Suprapubic skin (tissue), 4 donors: ENCODE measurements at regions not wholly inside any gene's neighbourhood (a gene's known extent, or its start where the extent isn't known, plus 50 kb on each side); places are given as distances from the start of the nearest gene placed in this dataset.
"Not testable (repeated sequence)": the region's sequence is repeated elsewhere in the genome, so short reads cannot be mapped to it uniquely, and the experiment has no call there.

Experiments used
- DNase-seq, 2 donors: peaks; one replicate each; pipeline ENCODE4 v3.0.0-alpha.2; 2019; ENCODE audit warnings: low spot score in 2 of 2
- H3K27ac ChIP-seq: fragments of 200-600 bp; sonication (generic); one replicate; pipeline ENCODE4 v1.5.1; 2019
- H3K27me3 ChIP-seq: fragments of 200-600 bp; sonication (generic); one replicate; pipeline ENCODE4 v1.5.1; 2019
- H3K36me3 ChIP-seq: fragments of 200-600 bp; sonication (generic); one replicate; pipeline ENCODE4 v1.5.1; 2019
- H3K4me1 ChIP-seq: fragments of 200-600 bp; sonication (generic); one replicate; pipeline ENCODE4 v1.5.1; 2019
- H3K4me3 ChIP-seq: fragments of 200-600 bp; sonication (generic); one replicate; pipeline ENCODE4 v1.5.1; 2019; ENCODE audit warnings: mild to moderate bottlenecking
- H3K9me3 ChIP-seq: fragments of 200-600 bp; sonication (generic); one replicate; pipeline ENCODE4 v1.5.1; 2019
- EP300 ChIP-seq: sonication (generic); formaldehyde crosslinking; IDR thresholded peaks from one replicate; pipeline ENCODE4 v1.6.1; 2017; ENCODE audit warnings: antibody characterized with exemption
- POLR2A ChIP-seq, 2 donors: fragments of 450-650 bp; IDR thresholded peaks; one replicate each; pipeline ENCODE4 v1.6.1; 2017; ENCODE audit warnings: antibody characterized with exemption in 2 of 2, mild to moderate bottlenecking in 2 of 2, moderate library complexity in 2 of 2
- POLR2AphosphoS5 ChIP-seq, 3 donors: sonication (generic); formaldehyde crosslinking; IDR thresholded peaks; one replicate each; pipeline ENCODE4 v1.6.1; 2017; ENCODE audit warnings: antibody characterized with exemption in 3 of 3
- WGBS: methylation state at CpG from one replicate; pipeline ENCODE4 v1.1.5; 2018; 5-methylcytosine and 5-hydroxymethylcytosine counted together
- TF ChIP-seq, protein P1 (sequence below), 2 donors: fragments of 200-600 bp in 1 of 2; fragments of 450-650 bp in 1 of 2; sonication (generic) in 1 of 2; IDR thresholded peaks; one replicate each; pipeline ENCODE4 v1.5.1; 2016 to 2019; ENCODE audit warnings: antibody characterized with exemption in 2 of 2, mild to moderate bottlenecking in 1 of 2, moderate library complexity in 1 of 2

DNA sequence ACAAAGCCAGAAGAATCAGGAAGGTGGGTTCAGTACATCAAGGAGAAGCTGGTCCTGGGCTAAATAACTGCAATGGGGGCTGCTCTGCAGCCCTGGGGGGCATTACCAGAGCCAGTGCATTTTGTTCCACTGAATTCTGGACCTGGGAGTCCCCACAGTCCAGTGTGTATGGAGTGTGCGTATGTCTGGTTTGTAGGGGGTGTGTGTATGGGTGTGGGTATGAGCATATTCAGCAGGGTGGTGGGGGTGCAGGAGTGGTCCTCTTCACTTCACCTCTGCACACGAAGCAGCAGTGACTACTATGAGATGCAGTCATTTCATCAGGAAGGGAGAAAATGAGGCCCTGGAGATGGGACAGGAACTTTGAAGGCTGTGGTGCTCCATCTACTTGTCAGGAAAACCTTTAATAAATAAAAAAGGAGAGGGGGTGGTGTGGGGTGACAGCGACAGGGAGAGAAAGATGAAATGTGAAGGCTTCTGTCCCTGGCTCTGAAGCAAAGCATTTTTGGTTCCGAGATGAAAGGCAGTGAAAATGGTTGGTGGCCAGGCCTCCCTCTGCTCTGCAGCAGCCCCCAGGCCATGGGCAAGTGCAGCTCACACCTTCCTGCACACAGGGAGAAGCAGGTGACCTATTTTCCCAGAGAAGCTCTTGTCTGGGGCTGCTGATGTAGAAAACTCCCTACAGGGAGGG is 121.5 kb upstream of the CACHD1 start:
- TF ChIP-seq, protein P1, sequence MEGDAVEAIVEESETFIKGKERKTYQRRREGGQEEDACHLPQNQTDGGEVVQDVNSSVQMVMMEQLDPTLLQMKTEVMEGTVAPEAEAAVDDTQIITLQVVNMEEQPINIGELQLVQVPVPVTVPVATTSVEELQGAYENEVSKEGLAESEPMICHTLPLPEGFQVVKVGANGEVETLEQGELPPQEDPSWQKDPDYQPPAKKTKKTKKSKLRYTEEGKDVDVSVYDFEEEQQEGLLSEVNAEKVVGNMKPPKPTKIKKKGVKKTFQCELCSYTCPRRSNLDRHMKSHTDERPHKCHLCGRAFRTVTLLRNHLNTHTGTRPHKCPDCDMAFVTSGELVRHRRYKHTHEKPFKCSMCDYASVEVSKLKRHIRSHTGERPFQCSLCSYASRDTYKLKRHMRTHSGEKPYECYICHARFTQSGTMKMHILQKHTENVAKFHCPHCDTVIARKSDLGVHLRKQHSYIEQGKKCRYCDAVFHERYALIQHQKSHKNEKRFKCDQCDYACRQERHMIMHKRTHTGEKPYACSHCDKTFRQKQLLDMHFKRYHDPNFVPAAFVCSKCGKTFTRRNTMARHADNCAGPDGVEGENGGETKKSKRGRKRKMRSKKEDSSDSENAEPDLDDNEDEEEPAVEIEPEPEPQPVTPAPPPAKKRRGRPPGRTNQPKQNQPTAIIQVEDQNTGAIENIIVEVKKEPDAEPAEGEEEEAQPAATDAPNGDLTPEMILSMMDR (IDR thresholded peaks at IDR 0.05): no peak
- no peak for TF ChIP-seq POLR2AphosphoS5 (IDR thresholded peaks at IDR 0.05)
- no peak for TF ChIP-seq POLR2A (IDR thresholded peaks at IDR 0.05)
- no peak for TF ChIP-seq EP300
- WGBS: 64% methylated on average over 4 of the region's 4 CpGs
- H3K27me3 ChIP-seq: no peaks in the 10 kb centered on the region
- no peaks in the 10 kb centered on the region for H3K9me3 ChIP-seq
- peaks cover 16% of the 10 kb centered on the region for H3K4me1 ChIP-seq
- no peak overlapping the region for H3K4me3 ChIP-seq
- H3K27ac ChIP-seq: no peak overlapping the region
- no peak for DNase-seq
- no peaks in the 10 kb centered on the region for H3K36me3 ChIP-seq

DNA sequence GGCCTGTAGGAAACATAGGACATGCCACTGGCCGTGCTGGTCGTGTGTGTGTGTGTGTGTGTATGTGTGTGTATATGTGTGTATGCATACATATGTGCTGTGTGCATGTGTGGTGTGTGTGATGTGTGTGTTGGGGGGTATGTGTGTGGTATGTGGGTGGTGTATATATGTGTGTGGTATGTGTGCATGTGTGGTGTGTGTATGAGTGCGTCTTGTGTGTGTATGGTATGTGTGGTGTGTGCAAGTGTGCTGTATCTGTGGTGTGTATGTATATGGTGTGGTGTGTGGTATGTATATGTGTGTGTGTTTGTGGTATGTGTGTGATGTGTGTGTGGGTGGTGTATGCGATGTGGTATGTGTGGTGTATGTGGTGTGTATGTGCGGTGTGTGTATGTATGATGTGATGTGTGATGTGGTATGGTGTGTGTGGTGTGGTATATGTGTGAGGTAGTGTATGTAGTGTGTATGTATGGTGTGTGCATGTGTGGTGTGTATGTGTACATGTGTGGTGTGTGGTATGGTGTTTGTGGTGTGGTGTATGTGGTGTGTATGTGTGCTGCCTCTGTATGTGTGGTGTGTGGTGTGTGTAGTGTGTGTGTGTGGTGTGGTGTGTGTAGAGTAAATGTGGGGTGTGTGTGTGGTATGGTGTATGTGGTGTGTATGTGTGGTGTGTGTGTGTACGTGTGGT is 120.8 kb upstream of the CACHD1 start:
- Histone ChIP-seq H3K27ac (no peak overlapping the region), H3K27me3 (no peaks in the 10 kb centered on the region), H3K36me3 (no peaks in the 10 kb centered on the region), H3K4me3 (no peak overlapping the region), H3K9me3 (no peaks in the 10 kb centered on the region), H3K4me1 (peaks cover 10% of the 10 kb centered on the region)
- DNase-seq: no peak
- TF ChIP-seq POLR2AphosphoS5 (IDR thresholded peaks at IDR 0.05): no peak
- TF ChIP-seq POLR2A (IDR thresholded peaks at IDR 0.05): no peak
- TF ChIP-seq EP300: no peak
- TF ChIP-seq, protein P1 (IDR thresholded peaks at IDR 0.05): no peak
- WGBS: 76% methylated on average over 6 of the region's 6 CpGs

DNA sequence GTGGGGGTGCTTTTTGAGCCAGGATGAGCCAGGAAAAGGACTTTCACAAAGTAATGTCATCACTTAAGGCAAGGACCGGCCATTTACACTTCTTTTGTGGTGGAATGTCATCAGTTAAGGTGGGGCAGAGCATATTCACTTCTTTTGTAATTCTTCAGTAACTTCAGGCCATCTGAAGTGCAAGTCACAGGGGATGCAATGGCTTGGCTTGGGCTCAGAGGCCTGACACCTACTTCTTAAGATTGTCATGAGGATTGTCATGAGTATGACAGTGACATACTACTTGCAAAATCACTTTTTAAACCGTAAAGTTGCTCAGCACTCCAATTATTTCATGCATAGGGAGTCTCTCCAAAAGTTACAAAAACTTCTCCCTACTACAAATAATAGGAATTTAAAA is 114.4 kb upstream of the CACHD1 start:
- not testable (repeated sequence) for H3K4me3 ChIP-seq, DNase-seq, H3K36me3 ChIP-seq, H3K9me3 ChIP-seq, H3K27me3 ChIP-seq, H3K27ac ChIP-seq, H3K4me1 ChIP-seq
- WGBS: 88% methylated on average over 2 of the region's 2 CpGs

DNA sequence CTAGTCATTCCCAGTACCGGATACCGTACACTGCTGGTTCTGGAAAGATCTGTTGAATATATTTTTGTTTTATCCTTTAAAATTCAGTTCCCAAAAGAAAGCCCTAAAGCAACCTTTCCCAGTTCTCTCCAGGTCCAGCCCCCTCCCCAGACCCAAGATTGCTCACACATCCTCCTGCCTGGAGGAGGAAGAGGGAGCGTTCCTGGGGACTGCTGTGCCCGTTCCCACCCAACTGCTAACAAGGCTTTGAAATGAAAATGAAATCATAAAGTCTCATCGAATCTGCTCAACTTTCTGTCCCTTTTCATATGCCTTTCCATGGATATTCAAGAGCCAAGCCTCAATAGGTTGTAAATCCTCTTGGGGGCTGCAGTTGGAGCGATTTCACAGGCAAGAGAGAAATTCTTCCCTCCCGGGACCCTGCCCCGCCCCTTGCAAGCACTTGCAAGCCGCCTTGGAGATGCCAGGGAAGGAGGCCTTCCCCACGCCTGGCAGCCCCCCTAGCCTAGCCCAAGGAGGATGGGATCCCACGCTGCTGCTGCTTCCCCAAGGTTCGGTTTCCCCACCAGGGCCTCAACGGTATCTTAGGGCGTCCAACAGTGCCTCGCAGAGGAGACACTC is 113.2 kb upstream of the CACHD1 start:
- no peaks in the 10 kb centered on the region for H3K9me3 ChIP-seq
- no peaks in the 10 kb centered on the region for H3K4me1 ChIP-seq
- no peak overlapping the region for H3K27ac ChIP-seq
- DNase-seq: no peak
- WGBS: 68% methylated on average over 15 of the region's 15 CpGs
- no peaks in the 10 kb centered on the region for H3K36me3 ChIP-seq
- no peaks in the 10 kb centered on the region for H3K27me3 ChIP-seq
- TF ChIP-seq POLR2AphosphoS5 (IDR thresholded peaks at IDR 0.05) (no peak), POLR2A (IDR thresholded peaks at IDR 0.05) (no peak), EP300 (no peak)
- TF ChIP-seq, protein P1 (IDR thresholded peaks at IDR 0.05): no peak
- H3K4me3 ChIP-seq: no peak overlapping the region

DNA sequence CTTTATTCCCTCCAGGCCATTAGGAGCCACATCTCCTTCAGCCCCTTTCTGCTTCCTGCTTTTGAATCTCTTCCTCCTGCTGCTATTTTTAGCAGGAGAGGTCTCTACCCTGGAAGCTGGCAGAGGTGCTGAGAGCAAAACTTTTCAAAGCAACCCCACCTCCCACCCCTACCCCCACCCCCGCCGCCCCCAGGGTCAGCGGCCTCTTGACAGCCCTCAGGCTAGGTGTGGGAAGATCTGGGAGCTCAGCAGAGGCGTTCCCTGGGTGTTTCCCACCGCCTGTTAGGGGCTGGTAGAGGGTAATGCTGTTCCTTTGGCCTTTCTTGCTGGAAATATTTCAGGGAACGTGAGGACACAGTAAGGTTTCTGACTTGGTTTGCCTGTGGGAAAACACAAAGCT is 112.5 kb upstream of the CACHD1 start:
- no peak for DNase-seq
- no peaks in the 10 kb centered on the region for H3K9me3 ChIP-seq
- no peaks in the 10 kb centered on the region for H3K27me3 ChIP-seq
- H3K4me3 ChIP-seq: no peak overlapping the region
- TF ChIP-seq EP300 (no peak), POLR2AphosphoS5 (IDR thresholded peaks at IDR 0.05) (no peak), POLR2A (IDR thresholded peaks at IDR 0.05) (no peak)
- TF ChIP-seq, protein P1 (IDR thresholded peaks at IDR 0.05): no peak
- H3K27ac ChIP-seq: no peak overlapping the region
- H3K4me1 ChIP-seq: no peaks in the 10 kb centered on the region
- H3K36me3 ChIP-seq: no peaks in the 10 kb centered on the region
- WGBS: 55% methylated on average over 6 of the region's 6 CpGs
